IPS-15b (cell line): ENCODE measurements at regions not wholly inside any gene's neighbourhood (a gene's known extent, or its start where the extent isn't known, plus 50 kb on each side); places are given as distances from the start of the nearest gene placed in this dataset.

ENCODE experiments used
- H3K27me3 ChIP-seq: one replicate; pipeline ENCODE4 v1.6.1; 2013; ENCODE audit warnings: low read length; ENCODE audit not compliant: control insufficient read depth, insufficient read depth
- H3K36me3 ChIP-seq: one replicate; pipeline ENCODE4 v1.6.1; 2013; ENCODE audit warnings: low read length; ENCODE audit not compliant: control insufficient read depth, insufficient read depth
- H3K4me1 ChIP-seq: one replicate; pipeline ENCODE4 v1.6.1; 2013; ENCODE audit warnings: mild to moderate bottlenecking, low read length; ENCODE audit not compliant: control insufficient read depth, insufficient read depth
- H3K4me3 ChIP-seq: one replicate; pipeline ENCODE4 v1.5.1; 2013; ENCODE audit warnings: low read depth, low read length
- H3K9ac ChIP-seq: one replicate; pipeline ENCODE4 v1.6.1; 2013; ENCODE audit warnings: low read depth, mild to moderate bottlenecking, low read length
- H3K9me3 ChIP-seq: one replicate; pipeline ENCODE4 v1.6.1; 2013; ENCODE audit warnings: mild to moderate bottlenecking, low read length; ENCODE audit not compliant: control insufficient read depth, insufficient read depth

DNA sequence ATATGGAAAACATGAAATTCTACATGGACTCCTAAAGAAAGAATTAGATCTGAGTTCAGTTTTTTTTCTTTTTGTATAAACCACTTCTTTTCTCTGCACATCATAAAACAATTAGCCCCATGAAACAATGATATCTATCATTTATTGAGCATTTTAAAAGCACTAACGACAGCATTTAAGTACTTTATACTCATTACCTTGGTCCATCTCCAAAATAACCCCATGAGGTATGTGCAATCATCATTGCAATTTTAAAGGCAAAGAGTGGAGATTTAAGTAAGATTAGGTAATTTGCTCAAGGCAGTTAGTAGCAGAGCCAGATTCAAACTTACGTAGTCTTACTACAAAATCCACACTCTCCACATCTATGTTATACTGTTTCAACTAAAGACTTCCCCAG is 177.7 kb upstream of the RAG2 start:
- Histone ChIP-seq H3K9me3 (no peaks in the 10 kb centered on the region), H3K4me3 (no peak overlapping the region), H3K36me3 (no peaks in the 10 kb centered on the region), H3K9ac (no peak overlapping the region), H3K4me1 (no peaks in the 10 kb centered on the region), H3K27me3 (no peaks in the 10 kb centered on the region)

DNA sequence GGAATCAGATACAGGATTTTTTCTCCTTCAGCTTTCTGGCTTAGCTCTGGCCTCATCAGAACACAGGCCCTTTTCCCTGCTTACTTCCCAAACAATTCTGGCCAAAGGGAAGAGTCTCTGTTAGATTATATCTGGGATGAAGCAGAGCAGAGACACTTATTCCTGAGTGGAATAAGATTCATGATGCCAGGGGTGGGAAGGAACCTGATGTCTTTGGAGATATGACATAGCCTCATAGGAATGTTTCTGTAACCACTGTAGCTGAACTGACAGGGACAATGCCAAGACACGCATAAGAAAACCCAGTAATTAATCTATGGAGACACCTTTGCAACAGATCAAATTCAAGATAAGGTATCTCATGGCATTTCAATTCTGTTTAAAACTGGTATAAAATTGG is 177.1 kb upstream of the RAG2 start:
- no peak overlapping the region for H3K9ac ChIP-seq
- no peaks in the 10 kb centered on the region for H3K27me3 ChIP-seq
- no peaks in the 10 kb centered on the region for H3K4me1 ChIP-seq
- no peak overlapping the region for H3K4me3 ChIP-seq
- H3K36me3 ChIP-seq = no peaks in the 10 kb centered on the region
- H3K9me3 ChIP-seq = no peaks in the 10 kb centered on the region

DNA sequence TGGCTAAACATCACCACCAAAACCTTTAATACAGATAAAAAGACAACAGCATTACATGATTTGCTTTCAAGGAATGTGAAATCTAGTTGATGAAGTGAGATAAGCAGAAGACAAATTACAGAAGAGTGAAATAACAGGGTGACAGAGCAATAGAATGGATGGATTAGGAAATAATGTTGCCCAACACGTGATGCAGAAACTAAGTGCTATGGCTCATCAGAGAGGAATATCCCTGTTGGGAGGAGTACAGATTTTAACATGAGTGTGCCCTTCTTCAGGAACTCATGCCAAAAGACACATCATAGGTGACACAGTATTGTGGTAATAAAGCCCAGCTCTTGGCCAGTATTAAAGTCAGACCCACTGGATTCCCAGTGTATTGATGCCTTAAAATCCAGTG is 176.6 kb upstream of the RAG2 start:
- H3K9ac ChIP-seq = no peak overlapping the region
- H3K27me3 ChIP-seq = no peaks in the 10 kb centered on the region
- no peaks in the 10 kb centered on the region for H3K4me1 ChIP-seq
- H3K4me3 ChIP-seq = no peak overlapping the region
- no peaks in the 10 kb centered on the region for H3K9me3 ChIP-seq
- H3K36me3 ChIP-seq = no peaks in the 10 kb centered on the region

DNA sequence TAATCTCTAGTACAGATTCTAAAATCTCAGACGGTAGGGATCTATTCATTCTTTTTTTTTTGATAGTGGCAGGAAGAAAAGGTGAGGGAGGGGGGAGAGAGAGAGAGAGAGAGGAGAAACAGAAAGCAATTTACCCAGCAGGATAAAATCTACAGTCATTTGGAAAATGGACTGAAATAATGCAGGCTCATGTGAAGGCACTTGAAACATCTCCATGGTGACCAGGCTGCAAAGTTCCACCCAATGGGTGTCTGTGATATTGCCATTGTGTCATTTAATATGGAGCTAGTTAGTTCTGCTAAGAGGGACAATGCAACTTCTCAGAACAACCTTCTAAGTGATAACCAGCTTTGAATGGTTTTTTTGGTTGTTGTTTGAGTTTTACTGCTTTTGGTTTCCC is 165.2 kb upstream of the RAG2 start:
- Histone ChIP-seq H3K36me3 (no peaks in the 10 kb centered on the region), H3K4me1 (no peaks in the 10 kb centered on the region), H3K27me3 (no peaks in the 10 kb centered on the region), H3K4me3 (no peak overlapping the region), H3K9me3 (no peaks in the 10 kb centered on the region), H3K9ac (no peak overlapping the region)

DNA sequence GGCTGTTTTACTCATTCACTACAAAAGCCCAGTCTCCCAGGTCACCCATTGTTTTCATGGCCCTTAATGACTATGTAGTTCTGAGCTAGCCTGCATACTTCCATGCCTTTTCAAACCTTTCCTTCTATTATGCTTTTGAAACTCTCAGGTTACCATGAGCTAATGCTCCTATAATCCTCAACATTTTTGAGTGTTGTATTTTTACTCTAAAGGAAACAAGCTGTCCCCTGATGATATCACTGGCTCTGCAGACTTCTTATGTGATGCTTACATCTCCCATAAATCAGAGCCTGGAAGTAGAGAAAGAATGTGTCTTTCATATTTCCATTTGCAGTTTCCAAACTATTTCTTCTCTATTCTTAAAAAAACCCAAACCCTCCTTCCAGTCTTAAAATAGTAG is 159.0 kb upstream of the RAG2 start:
- no peaks in the 10 kb centered on the region for H3K27me3 ChIP-seq
- no peaks in the 10 kb centered on the region for H3K36me3 ChIP-seq
- H3K9ac ChIP-seq = no peak overlapping the region
- H3K4me3 ChIP-seq = no peak overlapping the region
- no peaks in the 10 kb centered on the region for H3K9me3 ChIP-seq
- H3K4me1 ChIP-seq = no peaks in the 10 kb centered on the region

DNA sequence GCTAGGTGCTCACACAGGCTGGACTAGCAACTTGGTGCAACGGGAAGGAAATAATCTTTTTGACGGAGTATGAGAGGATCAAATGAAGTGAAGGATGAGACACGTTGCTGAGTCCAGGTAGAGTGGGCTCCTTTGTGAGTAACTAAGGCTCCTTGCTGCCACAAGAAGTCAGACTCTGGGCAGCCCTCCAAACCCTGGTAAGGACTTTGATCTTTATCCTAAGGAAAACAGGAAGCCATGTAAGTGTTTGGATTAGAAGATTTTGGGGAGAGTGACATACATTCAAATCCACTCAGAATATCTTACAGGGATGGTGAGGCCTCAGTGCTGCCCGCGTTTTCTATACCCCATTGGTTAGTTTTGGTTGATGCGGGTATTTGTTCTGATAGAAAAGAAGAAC is 155.9 kb upstream of the RAG2 start:
- Histone ChIP-seq H3K27me3 (no peaks in the 10 kb centered on the region), H3K36me3 (no peaks in the 10 kb centered on the region), H3K9me3 (no peaks in the 10 kb centered on the region), H3K4me1 (no peaks in the 10 kb centered on the region), H3K9ac (no peak overlapping the region), H3K4me3 (no peak overlapping the region)

DNA sequence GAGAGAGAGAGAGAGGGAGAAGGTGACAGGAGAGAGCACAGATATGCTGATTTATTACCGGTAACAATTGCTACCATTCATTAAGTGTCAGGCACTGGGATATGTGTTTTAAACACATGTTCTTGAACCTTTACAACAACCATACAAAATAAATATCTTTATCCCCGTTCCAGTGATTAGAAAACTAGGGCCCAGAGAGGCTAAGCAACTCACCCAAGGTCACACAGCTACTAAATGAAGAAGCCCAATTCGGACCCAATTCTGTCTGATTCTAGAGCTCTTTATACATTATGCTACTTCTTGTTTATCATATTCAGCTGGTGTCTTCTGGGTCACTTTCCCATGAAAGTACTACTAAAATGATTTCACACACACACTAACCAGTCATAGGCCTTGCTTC is 154.0 kb upstream of the RAG2 start:
- Histone ChIP-seq H3K9ac (no peak overlapping the region), H3K27me3 (no peaks in the 10 kb centered on the region), H3K36me3 (no peaks in the 10 kb centered on the region)

DNA sequence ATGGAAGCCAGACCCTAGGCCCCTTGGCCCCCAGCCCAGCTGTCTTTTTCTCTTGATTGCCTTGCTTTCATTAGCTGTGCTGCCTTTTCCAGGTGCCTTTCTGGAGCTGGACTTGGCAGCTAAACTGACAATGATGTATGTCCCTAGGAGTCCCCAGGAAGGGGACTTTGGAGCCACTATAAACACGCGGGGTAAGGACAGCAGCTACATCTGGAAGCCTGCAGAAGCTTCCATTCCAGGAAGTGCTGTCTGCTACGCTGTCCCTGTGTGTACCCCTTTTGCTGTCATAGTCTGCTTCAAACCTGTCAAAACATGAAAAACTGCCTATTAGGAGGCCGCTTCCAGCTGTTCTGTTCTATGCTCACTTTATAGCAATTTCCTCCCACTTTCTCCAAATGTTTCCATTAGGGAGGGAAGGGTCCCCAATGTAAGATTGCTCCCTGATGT is 153.3 kb upstream of the RAG2 start:
- no peak overlapping the region for H3K4me3 ChIP-seq
- H3K27me3 ChIP-seq = no peaks in the 10 kb centered on the region
- H3K36me3 ChIP-seq = no peaks in the 10 kb centered on the region
- no peaks in the 10 kb centered on the region for H3K9me3 ChIP-seq
- peaks cover 3% of the 10 kb centered on the region for H3K4me1 ChIP-seq
- H3K9ac ChIP-seq = no peak overlapping the region

More for the DNA sequence above, 154.0 kb upstream of the RAG2 start:
- H3K9me3 ChIP-seq = no peaks in the 10 kb centered on the region
- H3K4me1 ChIP-seq = no peaks in the 10 kb centered on the region
- no peak overlapping the region for H3K4me3 ChIP-seq

DNA sequence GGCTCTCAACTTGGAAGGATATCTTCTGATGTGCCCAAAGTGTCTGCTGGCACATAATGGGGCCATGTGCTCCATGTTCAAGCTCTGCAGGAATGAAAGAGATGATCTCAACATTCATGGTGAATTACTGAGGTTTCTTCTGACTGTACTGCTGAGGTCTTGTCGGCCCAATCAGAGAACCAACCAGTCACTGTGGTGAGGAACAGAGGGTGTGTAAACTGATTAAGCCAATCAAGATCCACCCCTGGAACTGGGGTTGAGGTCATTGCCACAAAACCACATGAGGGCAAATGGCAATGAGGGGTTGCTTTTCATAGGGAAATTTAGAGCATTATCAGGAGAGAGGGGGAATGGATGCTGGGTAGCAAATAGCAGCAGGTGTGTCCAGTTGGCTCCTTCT is 152.3 kb upstream of the RAG2 start:
- Histone ChIP-seq H3K36me3 (no peaks in the 10 kb centered on the region), H3K9me3 (no peaks in the 10 kb centered on the region), H3K4me3 (no peak overlapping the region), H3K4me1 (peaks cover 3% of the 10 kb centered on the region), H3K27me3 (no peaks in the 10 kb centered on the region), H3K9ac (no peak overlapping the region)

DNA sequence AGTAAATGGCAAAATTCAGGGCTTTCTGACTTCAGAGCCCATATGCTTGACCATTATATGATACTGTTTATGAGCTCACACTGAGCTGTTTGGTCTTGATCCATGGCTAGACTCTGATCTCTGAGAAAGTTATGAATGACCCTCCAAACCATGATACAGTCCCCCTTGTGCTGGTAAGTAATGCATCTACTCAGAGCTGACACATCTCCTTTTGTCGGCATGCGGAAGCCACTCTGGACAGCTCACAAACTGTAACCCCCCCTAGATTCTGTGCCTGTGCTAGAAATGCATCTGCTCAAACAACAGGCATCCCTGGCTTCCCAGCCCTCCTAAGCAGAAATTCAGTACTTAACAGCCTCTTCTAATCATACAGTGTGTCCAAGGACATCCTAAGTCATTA is 150.8 kb upstream of the RAG2 start:
- Histone ChIP-seq H3K36me3 (no peaks in the 10 kb centered on the region), H3K27me3 (peaks cover 6% of the 10 kb centered on the region), H3K4me1 (peaks cover 3% of the 10 kb centered on the region), H3K4me3 (no peak overlapping the region), H3K9me3 (no peaks in the 10 kb centered on the region), H3K9ac (no peak overlapping the region)

DNA sequence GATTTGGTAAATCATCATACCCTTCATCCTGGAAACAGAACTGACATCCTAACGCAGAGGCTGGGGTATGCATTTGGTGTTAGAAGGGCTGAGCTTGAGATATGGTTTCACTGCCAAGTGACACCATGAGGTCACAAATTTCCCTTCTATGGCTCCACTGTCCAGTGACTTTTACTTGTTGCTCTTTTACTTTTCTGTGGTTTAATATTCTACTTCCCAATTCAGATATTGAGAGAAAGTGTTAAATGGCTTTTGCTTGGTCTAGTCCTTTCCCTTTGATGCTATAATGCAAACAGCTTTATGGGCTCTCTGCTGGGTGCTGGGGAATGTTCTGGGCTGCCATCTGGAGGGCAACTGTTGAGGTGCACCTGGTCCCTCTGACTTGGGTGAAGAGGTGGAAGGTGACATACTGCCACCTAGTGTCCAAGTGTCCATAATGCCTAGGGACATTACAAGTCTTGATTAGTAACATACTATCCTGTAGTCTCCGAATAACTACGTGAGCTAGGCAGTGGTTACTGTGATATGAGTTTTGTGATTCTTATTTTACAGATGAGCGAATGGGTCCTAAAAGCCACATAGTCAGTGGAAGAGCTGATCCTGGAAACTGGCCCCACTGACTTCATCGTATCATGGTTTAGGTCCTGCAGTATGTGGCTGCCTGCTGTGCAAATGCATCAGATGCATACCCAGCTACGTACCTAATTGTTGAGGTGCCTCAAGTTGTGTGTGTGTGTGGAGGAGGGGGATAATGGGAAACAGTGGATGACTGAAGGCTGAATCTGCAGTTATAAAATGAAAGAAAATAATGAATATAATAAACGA is 149.1 kb upstream of the RAG2 start:
- H3K27me3 ChIP-seq = peaks cover 7% of the 10 kb centered on the region
- no peaks in the 10 kb centered on the region for H3K36me3 ChIP-seq
- H3K9me3 ChIP-seq = no peaks in the 10 kb centered on the region
- H3K4me1 ChIP-seq = peaks cover 3% of the 10 kb centered on the region
- no peak overlapping the region for H3K9ac ChIP-seq
- H3K4me3 ChIP-seq = no peak overlapping the region

DNA sequence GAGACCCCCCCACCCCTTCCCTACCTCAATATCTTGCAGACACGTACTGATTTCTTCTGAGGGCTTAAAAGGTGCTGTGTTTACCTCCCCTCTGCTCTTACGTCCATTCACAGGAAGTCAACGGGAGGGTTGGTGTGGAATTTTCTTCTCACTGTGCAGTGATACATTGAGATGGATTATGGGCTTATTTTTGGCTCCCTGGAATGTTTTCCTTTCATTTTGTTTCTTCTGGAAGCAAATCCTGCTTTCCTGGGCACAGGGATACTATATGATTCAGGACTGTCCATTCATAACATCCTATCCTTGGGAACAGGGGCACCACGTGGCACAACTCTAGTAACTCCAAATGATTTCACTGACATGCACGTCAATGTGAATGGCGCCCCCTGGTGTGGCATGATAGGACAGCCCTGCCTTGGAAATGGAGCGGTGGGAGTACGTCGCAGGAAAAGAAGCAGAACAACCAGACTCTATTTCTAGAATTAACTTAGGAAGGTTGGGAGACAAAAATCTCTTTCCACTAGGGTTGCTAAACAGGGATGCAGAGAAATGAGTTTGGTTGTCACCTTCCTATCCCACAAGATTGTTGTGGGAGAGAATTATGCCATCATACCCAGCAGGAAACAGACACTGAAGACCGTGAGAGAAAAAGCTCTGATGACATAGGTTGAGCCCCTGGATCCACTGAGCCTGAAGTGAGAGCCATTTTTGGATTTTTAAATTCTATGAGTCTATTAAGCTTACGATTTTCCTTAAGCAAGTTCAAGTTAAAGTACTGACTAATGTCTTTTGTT is 146.5 kb upstream of the RAG2 start:
- no peak overlapping the region for H3K9ac ChIP-seq
- peaks cover 3% of the 10 kb centered on the region for H3K4me1 ChIP-seq
- peaks cover 7% of the 10 kb centered on the region for H3K27me3 ChIP-seq
- no peaks in the 10 kb centered on the region for H3K9me3 ChIP-seq
- no peak overlapping the region for H3K4me3 ChIP-seq
- H3K36me3 ChIP-seq = no peaks in the 10 kb centered on the region
